ENCODE measurements at regions not wholly inside any gene's neighbourhood (a gene's known extent, or its start where the extent isn't known, plus 50 kb on each side); places are given as distances from the start of the nearest gene placed in this dataset.
A peak's percentile ranks its signal among the peaks of the same experiment; 100 is the strongest.

DNA sequence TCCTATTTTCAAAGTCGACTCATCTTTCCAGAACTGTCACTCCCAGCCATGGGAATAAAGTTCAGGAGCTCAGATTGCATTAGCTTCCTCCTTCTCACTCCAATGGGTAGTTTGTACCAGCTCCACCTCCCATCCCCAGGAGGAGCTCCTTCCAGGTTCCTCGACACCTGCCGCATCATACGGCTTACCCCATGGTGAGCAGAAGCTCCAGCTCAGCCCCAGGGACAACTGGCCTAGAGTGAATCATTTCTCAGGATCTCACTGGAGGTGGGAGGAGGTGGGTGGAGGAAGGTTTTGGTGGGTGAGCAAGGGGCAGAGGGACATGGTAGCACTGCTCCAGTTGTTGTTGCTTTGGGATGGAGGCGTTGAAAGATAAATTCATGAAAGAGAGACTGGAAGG, 196.3 kb upstream of the PKDCC start:
- H3K4me1 ChIP-seq = peaks cover 0 to 6% (median 0%) of the 10 kb centered on the region in 6 donors
- H3K9me3 ChIP-seq = no peaks in the 10 kb centered on the region
- DNase-seq = no peak
- 69 to 81% (median 76%) methylated on average over 5 of the region's 5 CpGs for WGBS, 5 donors
- intact Hi-C loops (cut with DNase I; ENCODE audit: low total_unique reads) = loop anchor here (5.0 kb wide), 1 partner anchor 236 kb away; no protein-coding TSS in a partner anchor
- TF ChIP-seq CTCF (IDR thresholded peaks at IDR 0.05 in 8 of 11, conservative IDR thresholded peaks at IDR 0.05 in 3 of 11) = no peak
- TF ChIP-seq POLR2AphosphoS5 (IDR thresholded peaks at IDR 0.05) = no peak
- TF ChIP-seq POLR2A (IDR thresholded peaks at IDR 0.05) = no peak
- H3K4me3 ChIP-seq = no peak overlapping the region
- no peaks in the 10 kb centered on the region for H3K36me3 ChIP-seq
- H3K27ac ChIP-seq = no peak overlapping the region
- peaks cover 0 to 49% (median 0%) of the 10 kb centered on the region in 7 donors for H3K27me3 ChIP-seq (replicated peaks in 1 of 7)

GRCh38 chr2:41853427-41854191, 194.2 kb upstream of the PKDCC start:
- H3K36me3 ChIP-seq = no peaks in the 10 kb centered on the region
- no peak overlapping the region for H3K27ac ChIP-seq
- DNase-seq = no peak
- peaks cover 0 to 35% (median 0%) of the 10 kb centered on the region in 7 donors for H3K27me3 ChIP-seq (replicated peaks in 1 of 7)
- H3K4me1 ChIP-seq = peaks cover 0 to 6% (median 0%) of the 10 kb centered on the region in 6 donors
- 16 to 27% (median 19%) methylated on average over 8 of the region's 8 CpGs for WGBS, 5 donors
- H3K9me3 ChIP-seq = no peaks in the 10 kb centered on the region
- TF ChIP-seq POLR2AphosphoS5 (IDR thresholded peaks at IDR 0.05) (no peak), CTCF (IDR thresholded peaks at IDR 0.05 in 8 of 11, conservative IDR thresholded peaks at IDR 0.05 in 3 of 11) (peak; percentile 20 to 72 (median 63))
- intact Hi-C loops (cut with DNase I; ENCODE audit: low total_unique reads) = loop anchor here (5.0 kb wide), 1 partner anchor 234 kb away; no protein-coding TSS in a partner anchor
- no peak overlapping the region for H3K4me3 ChIP-seq

- no peak for TF ChIP-seq CTCF (IDR thresholded peaks at IDR 0.05 in 8 of 11, conservative IDR thresholded peaks at IDR 0.05 in 3 of 11)
- no peak for TF ChIP-seq POLR2AphosphoS5 (IDR thresholded peaks at IDR 0.05)
- no peak for TF ChIP-seq POLR2A (IDR thresholded peaks at IDR 0.05)
- intact Hi-C loops (cut with DNase I; ENCODE audit: low total_unique reads) = loop anchor here (5.0 kb wide), 1 partner anchor 233 kb away; no protein-coding TSS in a partner anchor
- WGBS, 5 donors = 76 to 91% (median 80%) methylated on average over 4 of the region's 4 CpGs
These were observed 193.6 kb upstream of the PKDCC start for GRCh38 chr2:41854227-41854626.

DNA sequence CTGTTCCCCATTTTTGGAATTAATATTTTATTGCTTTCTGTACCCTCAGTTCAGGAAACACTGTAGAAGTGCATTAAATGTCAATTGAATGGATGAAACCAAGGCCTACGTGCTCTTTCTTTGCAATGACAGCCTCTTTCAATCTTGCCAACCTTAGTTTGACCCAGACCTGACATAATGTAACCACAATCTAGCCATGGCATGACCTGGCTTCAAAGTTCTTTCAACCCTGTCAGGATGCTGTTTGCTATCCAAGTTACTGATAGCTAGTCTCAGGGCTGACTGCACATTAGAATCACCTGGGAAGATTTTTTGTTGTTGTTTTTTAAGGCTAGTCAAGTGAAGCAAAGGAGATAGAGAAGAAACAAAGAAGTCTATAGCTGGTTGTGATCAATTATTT, 190.9 kb upstream of the PKDCC start:
- H3K4me3 ChIP-seq = no peak overlapping the region
- 62 to 91% (median 66%) methylated on average over 1 of the region's 1 CpG for whole genome bisulfite sequencing, 5 donors
- no peak for TF ChIP-seq POLR2A (IDR thresholded peaks at IDR 0.05)
- TF ChIP-seq CTCF (IDR thresholded peaks at IDR 0.05 in 8 of 11, conservative IDR thresholded peaks at IDR 0.05 in 3 of 11) = no peak
- TF ChIP-seq POLR2AphosphoS5 (IDR thresholded peaks at IDR 0.05) = no peak
- H3K27me3 ChIP-seq (replicated peaks in 1 of 7) = peaks cover 0 to 18% (median 0%) of the 10 kb centered on the region in 7 donors
- no peak overlapping the region for H3K27ac ChIP-seq
- intact Hi-C loops (cut with DNase I; ENCODE audit: low total_unique reads) = loop anchor here (5.0 kb wide), 1 partner anchor 215 kb away; no protein-coding TSS in a partner anchor
- H3K9me3 ChIP-seq = no peaks in the 10 kb centered on the region
- DNase-seq = no peak
- peaks cover 0 to 6% (median 0%) of the 10 kb centered on the region in 6 donors for H3K4me1 ChIP-seq
- H3K36me3 ChIP-seq = no peaks in the 10 kb centered on the region

More at GRCh38 chr2:41854227-41854626, 193.6 kb upstream of the PKDCC start:
- Histone ChIP-seq H3K36me3 (no peaks in the 10 kb centered on the region), H3K4me3 (no peak overlapping the region), H3K9me3 (no peaks in the 10 kb centered on the region), H3K27me3 (replicated peaks in 1 of 7) (peaks cover 0 to 29% (median 0%) of the 10 kb centered on the region in 7 donors), H3K4me1 (peaks cover 0 to 6% (median 0%) of the 10 kb centered on the region in 6 donors), H3K27ac (no peak overlapping the region)
- DNase-seq = no peak
